HG03135 (cell line): ENCODE measurements at regions not wholly inside any gene's neighbourhood (a gene's known extent, or its start where the extent isn't known, plus 50 kb on each side); places are given as distances from the start of the nearest gene placed in this dataset.

Experiments
- ATAC-seq: cut with Tn5 transposase; IDR thresholded peaks from one replicate; pipeline ENCODE4 v1.9.1; 2021; ENCODE audit warnings: mild to moderate bottlenecking, moderate library complexity; ENCODE audit not compliant: unreplicated experiment

GRCh38 chr2:146037334-146037870, 1517.5 kb upstream of the ZEB2 start:
- no peak for ATAC-seq

GRCh38 chr2:146031158-146031557, 1511.2 kb upstream of the ZEB2 start:
- ATAC-seq = no peak

- ATAC-seq = no peak
These were observed 1507.2 kb upstream of the ZEB2 start for GRCh38 chr2:146027156-146027555.

GRCh38 chr2:146025519-146025918, 1505.6 kb upstream of the ZEB2 start:
- ATAC-seq = no peak

GRCh38 chr2:146024212-146024743, 1504.4 kb upstream of the ZEB2 start:
- no peak for ATAC-seq

GRCh38 chr2:146004462-146004861, 1484.5 kb upstream of the ZEB2 start:
- no peak for ATAC-seq

GRCh38 chr2:146003337-146003736, 1483.4 kb upstream of the ZEB2 start:
- no peak for ATAC-seq

- ATAC-seq = no peak
These were observed 1475.0 kb upstream of the ZEB2 start for GRCh38 chr2:145994910-145995309.

GRCh38 chr2:145992572-145992971, 1472.7 kb upstream of the ZEB2 start:
- ATAC-seq = no peak

GRCh38 chr2:145987793-145988192, 1467.9 kb upstream of the ZEB2 start:
- no peak for ATAC-seq

GRCh38 chr2:145985517-145985916, 1465.6 kb upstream of the ZEB2 start:
- no peak for ATAC-seq

GRCh38 chr2:145984580-145984979, 1464.7 kb upstream of the ZEB2 start:
- ATAC-seq = no peak

GRCh38 chr2:145980318-145980717, 1460.4 kb upstream of the ZEB2 start:
- ATAC-seq = no peak

GRCh38 chr2:145975406-145975805, 1455.5 kb upstream of the ZEB2 start:
- ATAC-seq = no peak

GRCh38 chr2:145961846-145962245, 1441.9 kb upstream of the ZEB2 start:
- no peak for ATAC-seq

- no peak for ATAC-seq
These were observed 1440.7 kb upstream of the ZEB2 start for GRCh38 chr2:145960479-145961163.

GRCh38 chr2:145958611-145959010, 1438.7 kb upstream of the ZEB2 start:
- ATAC-seq = no peak

- no peak for ATAC-seq
These were observed 1438.0 kb upstream of the ZEB2 start for GRCh38 chr2:145957929-145958328.

- ATAC-seq = no peak
These were observed 1420.0 kb upstream of the ZEB2 start for GRCh38 chr2:145939949-145940348.

- ATAC-seq = no peak
These were observed 1415.1 kb upstream of the ZEB2 start for GRCh38 chr2:145935016-145935415.

- no peak for ATAC-seq
These were observed 1412.0 kb upstream of the ZEB2 start for GRCh38 chr2:145931781-145932395.

GRCh38 chr2:145930318-145930717, 1410.4 kb upstream of the ZEB2 start:
- ATAC-seq = no peak
